Stimulated activated memory B cell treated with anti-CD40 and anti-IgM and Interleukin-4, amounts not matched to agents 10 μg/mL and 1 μg/mL and 100 μg/mL, for 72 hours (primary cell): ENCODE measurements at regions not wholly inside any gene's neighbourhood (a gene's known extent, or its start where the extent isn't known, plus 50 kb on each side); places are given as distances from the start of the nearest gene placed in this dataset.
"Not testable (repeated sequence)": the region's sequence is repeated elsewhere in the genome, so short reads cannot be mapped to it uniquely, and the experiment has no call there.

ENCODE experiments used
- ATAC-seq: fragments of 150-1000 bp; cut with Tn5 transposase; 2 replicates; pipeline ENCODE4 v1.10.0; 2021
- H3K27ac Mint-ChIP-seq: one replicate; pipeline ENCODE4 v1.8.0; 2022; ENCODE audit warnings: mild to moderate bottlenecking, mixed read lengths
- H3K27me3 Mint-ChIP-seq: one replicate; pipeline ENCODE4 v1.8.0; 2022; ENCODE audit warnings: mixed read lengths
- H3K36me3 Mint-ChIP-seq: one replicate; pipeline ENCODE4 v1.8.0; 2022; ENCODE audit warnings: mixed read lengths
- H3K4me1 Mint-ChIP-seq: one replicate; pipeline ENCODE4 v1.8.0; 2022; ENCODE audit warnings: mixed read lengths
- H3K4me3 Mint-ChIP-seq: one replicate; pipeline ENCODE4 v1.8.0; 2022; ENCODE audit warnings: mild to moderate bottlenecking, moderate library complexity, mixed read lengths
- H3K9me3 Mint-ChIP-seq: one replicate; pipeline ENCODE4 v1.8.0; 2022; ENCODE audit warnings: mixed read lengths

DNA sequence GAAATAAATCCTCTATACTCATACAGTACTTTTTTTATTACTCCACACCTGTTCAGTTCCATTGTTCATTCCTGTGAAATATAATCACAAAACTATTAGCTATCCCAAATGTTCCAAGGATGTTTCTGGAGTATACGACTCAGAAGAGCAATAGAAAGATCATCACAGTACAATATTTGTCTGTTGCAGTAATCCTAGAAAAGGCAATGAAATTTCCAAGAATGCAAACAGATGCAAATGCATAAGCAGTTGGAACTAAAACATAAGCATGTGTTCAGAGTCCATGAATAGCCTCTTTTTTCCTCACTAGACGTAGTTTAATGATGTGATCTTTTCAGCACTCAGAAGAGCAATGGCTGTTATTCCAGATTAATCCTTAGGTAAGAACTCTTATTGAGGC is 55.2 kb downstream of the RTL3 start:
- H3K4me3 Mint-ChIP-seq, result no peak overlapping the region
- H3K27me3 Mint-ChIP-seq, result no peaks in the 10 kb centered on the region
- no peaks in the 10 kb centered on the region for H3K36me3 Mint-ChIP-seq
- peaks cover 4% of the 10 kb centered on the region for H3K9me3 Mint-ChIP-seq
- peaks cover 12% of the 10 kb centered on the region for H3K4me1 Mint-ChIP-seq
- no peak for ATAC-seq
- H3K27ac Mint-ChIP-seq, result no peak overlapping the region

DNA sequence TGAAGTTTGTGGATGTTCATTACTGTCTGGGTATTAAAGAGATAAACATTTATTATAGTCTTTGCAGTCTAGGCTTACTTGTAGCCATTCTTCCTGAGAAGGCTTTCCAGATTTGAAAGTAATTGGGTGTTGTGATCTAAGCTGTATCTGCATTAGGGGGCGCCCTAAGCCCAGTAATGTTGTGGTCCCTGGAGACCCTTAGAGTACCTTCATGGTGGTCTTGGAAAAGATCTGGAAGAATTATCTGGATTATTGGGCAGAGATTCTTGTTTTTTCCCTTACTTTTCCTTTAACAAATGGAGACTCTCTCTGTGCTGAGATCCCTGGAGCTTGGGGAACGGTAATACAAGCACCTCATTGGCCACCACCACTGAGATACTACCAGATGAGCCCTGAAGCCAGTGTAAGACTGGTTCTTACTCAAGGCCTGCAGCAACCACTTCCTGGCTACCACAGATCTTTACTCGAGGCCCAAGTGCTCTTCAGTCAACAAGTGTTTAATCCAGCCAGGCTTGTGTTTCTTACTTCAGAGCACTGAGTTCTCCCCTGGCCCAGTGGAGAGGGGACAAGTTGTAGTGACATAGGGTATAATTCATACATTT is 63.1 kb downstream of the RTL3 start:
- Mint-ChIP-seq H3K27ac (no peak overlapping the region), H3K4me3 (no peak overlapping the region), H3K9me3 (peaks cover 10% of the 10 kb centered on the region), H3K36me3 (peaks cover 7% of the 10 kb centered on the region), H3K27me3 (no peaks in the 10 kb centered on the region), H3K4me1 (no peaks in the 10 kb centered on the region)
- no peak for ATAC-seq

- Mint-ChIP-seq H3K27me3 (no peaks in the 10 kb centered on the region), H3K36me3 (peaks cover 7% of the 10 kb centered on the region), H3K9me3 (peaks cover 6% of the 10 kb centered on the region), H3K27ac (no peak overlapping the region), H3K4me3 (no peak overlapping the region), H3K4me1 (no peaks in the 10 kb centered on the region)
- no peak for ATAC-seq
Measured at GRCh38 chrX:78593701-78594100, 65.4 kb downstream of the RTL3 start.

- Mint-ChIP-seq H3K4me1 (no peaks in the 10 kb centered on the region), H3K36me3 (peaks cover 7% of the 10 kb centered on the region), H3K9me3 (peaks cover 6% of the 10 kb centered on the region), H3K4me3 (no peak overlapping the region), H3K27ac (no peak overlapping the region), H3K27me3 (no peaks in the 10 kb centered on the region)
- ATAC-seq, result no peak
Measured at GRCh38 chrX:78592030-78592429, 67.1 kb downstream of the RTL3 start.

- Mint-ChIP-seq H3K36me3 (no peaks in the 10 kb centered on the region), H3K9me3 (no peaks in the 10 kb centered on the region), H3K27ac (no peak overlapping the region), H3K4me1 (no peaks in the 10 kb centered on the region), H3K4me3 (no peak overlapping the region), H3K27me3 (no peaks in the 10 kb centered on the region)
- no peak for ATAC-seq
Measured at GRCh38 chrX:78574306-78574705, 84.8 kb downstream of the RTL3 start.

DNA sequence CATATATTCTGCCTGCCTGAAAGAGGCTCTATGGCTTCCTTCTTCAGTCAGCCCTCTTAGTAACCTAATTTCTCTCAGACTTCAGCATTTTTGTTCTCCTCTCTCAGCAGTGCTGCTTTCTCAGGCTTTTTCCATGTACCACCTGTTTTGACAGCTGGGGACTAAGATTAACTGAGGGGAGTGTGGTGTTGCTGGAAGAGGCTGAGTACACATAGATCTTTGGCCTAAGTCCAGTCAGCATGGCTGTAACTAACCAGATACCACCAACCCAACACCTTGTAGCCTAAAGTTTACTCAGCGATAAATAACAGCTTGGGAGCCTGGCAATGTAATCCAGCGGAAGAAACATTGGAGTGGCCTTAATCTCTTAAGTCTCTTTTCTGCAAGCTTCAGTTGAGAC is 85.5 kb downstream of the RTL3 start:
- Mint-ChIP-seq H3K36me3 (no peaks in the 10 kb centered on the region), H3K27me3 (no peaks in the 10 kb centered on the region), H3K9me3 (no peaks in the 10 kb centered on the region), H3K27ac (no peak overlapping the region), H3K4me1 (no peaks in the 10 kb centered on the region), H3K4me3 (no peak overlapping the region)
- no peak for ATAC-seq

GRCh38 chrX:78571849-78572248 is 87.3 kb downstream of the RTL3 start:
- no peaks in the 10 kb centered on the region for H3K4me1 Mint-ChIP-seq
- no peaks in the 10 kb centered on the region for H3K27me3 Mint-ChIP-seq
- H3K9me3 Mint-ChIP-seq, result no peaks in the 10 kb centered on the region
- H3K4me3 Mint-ChIP-seq, result no peak overlapping the region
- H3K36me3 Mint-ChIP-seq, result no peaks in the 10 kb centered on the region
- ATAC-seq, result no peak
- no peak overlapping the region for H3K27ac Mint-ChIP-seq

DNA sequence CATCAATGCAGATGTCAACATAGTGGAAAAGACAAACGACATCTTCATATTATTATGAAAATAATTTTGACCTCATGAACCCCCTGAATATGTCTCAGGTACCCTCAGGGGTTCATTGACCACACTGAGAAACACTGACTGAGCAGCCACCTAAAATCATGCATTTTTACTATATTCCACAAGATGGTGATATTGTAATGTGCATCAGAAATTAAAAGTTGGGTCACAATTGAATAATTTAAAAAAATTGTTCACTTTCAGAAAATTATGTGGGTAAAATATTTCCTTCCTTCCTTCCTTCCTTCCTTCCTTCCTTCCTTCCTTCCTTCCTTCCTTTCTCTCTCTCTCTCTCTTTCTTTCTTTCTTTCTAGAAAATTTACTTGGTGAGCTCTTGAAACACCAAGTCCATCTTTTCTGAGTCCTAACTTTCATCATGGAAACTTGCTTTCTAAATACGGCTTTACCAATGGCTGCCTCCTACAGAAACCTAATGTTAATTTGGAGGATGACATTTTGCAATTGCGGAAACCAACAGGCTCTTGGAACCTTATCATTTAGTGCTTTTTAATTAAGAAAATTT is 103.6 kb downstream of the RTL3 start:
- Mint-ChIP-seq H3K36me3 (no peaks in the 10 kb centered on the region), H3K9me3 (no peaks in the 10 kb centered on the region), H3K4me3 (no peak overlapping the region), H3K27ac (peak overlapping the region; percentile 57), H3K27me3 (no peaks in the 10 kb centered on the region), H3K4me1 (peaks cover 24% of the 10 kb centered on the region)
- no peak for ATAC-seq

DNA sequence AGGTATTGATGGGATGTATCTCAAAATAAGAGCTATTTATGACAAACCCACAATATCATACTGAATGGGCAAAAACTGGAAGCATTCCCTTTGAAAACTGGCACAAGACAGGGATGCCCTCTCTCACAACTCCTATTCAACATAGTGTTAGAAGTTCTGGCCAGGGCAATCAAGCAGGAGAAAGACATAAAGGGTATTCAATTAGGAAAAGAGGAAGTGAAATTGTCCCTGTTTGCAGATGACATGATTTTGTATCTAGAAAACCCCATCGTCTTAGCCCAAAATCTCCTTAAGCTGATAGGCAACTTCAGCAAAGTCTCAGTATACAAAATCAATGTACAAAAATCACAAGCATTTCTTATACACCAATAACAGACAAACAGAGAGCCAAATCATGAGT is 106.5 kb downstream of the RTL3 start:
- not testable (repeated sequence) for H3K36me3 Mint-ChIP-seq, ATAC-seq, H3K27ac Mint-ChIP-seq, H3K4me3 Mint-ChIP-seq, H3K9me3 Mint-ChIP-seq
- Mint-ChIP-seq H3K4me1 (peaks cover 24% of the 10 kb centered on the region), H3K27me3 (peaks cover 11% of the 10 kb centered on the region)

- no peak overlapping the region for H3K27ac Mint-ChIP-seq
- peaks cover 8% of the 10 kb centered on the region for H3K9me3 Mint-ChIP-seq
- no peaks in the 10 kb centered on the region for H3K36me3 Mint-ChIP-seq
- peaks cover 15% of the 10 kb centered on the region for H3K4me1 Mint-ChIP-seq
- no peak for ATAC-seq
- no peak overlapping the region for H3K4me3 Mint-ChIP-seq
- H3K27me3 Mint-ChIP-seq, result peaks cover 13% of the 10 kb centered on the region
Measured at GRCh38 chrX:78548012-78548411, 111.1 kb downstream of the RTL3 start.

DNA sequence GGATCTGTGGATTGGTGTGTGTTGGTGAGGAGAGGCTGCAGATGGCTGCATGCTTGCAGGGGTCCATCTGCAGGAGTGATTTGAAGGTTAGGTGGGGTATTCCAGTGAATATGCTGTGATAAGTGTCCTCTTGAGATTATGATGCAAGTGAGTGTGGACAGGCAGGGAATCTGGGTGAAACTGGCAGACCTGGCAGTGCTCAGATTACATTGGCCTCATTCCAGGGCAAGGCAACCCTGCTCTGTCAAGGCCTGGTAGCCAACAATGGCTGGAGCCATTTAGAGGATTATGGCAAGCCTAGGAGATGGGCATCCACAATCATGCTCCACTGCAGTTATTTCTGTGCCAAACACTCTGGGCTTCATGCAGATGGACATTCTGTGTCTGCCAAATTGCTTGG is 113.9 kb downstream of the RTL3 start:
- Mint-ChIP-seq H3K27ac (no peak overlapping the region), H3K9me3 (peaks cover 17% of the 10 kb centered on the region), H3K27me3 (peaks cover 13% of the 10 kb centered on the region), H3K36me3 (peaks cover 7% of the 10 kb centered on the region), H3K4me3 (no peak overlapping the region), H3K4me1 (no peaks in the 10 kb centered on the region)
- no peak for ATAC-seq

DNA sequence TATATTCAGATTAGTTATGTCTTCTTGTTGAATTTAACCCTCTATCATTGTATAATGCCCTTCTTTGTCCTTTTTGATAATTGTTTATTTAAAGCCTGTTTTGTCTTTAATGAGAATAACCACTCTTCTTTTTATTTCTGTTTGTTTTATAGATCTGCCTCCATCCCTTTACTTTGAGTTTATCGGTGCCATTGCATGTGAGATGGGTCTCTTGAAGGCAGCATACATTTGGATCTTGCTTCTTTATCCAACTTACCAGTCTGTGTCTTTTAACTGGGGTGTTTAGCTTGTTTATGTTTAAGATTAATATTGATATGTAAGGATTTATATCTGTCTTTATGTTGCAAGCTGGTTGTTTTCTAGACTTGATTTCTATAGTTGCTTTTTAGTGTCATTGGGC is 115.8 kb downstream of the RTL3 start:
- no peaks in the 10 kb centered on the region for H3K4me1 Mint-ChIP-seq
- ATAC-seq, result no peak
- peaks cover 11% of the 10 kb centered on the region for H3K36me3 Mint-ChIP-seq
- no peak overlapping the region for H3K27ac Mint-ChIP-seq
- H3K27me3 Mint-ChIP-seq, result peaks cover 8% of the 10 kb centered on the region
- no peak overlapping the region for H3K4me3 Mint-ChIP-seq
- peaks cover 19% of the 10 kb centered on the region for H3K9me3 Mint-ChIP-seq

- no peaks in the 10 kb centered on the region for H3K4me1 Mint-ChIP-seq
- peaks cover 11% of the 10 kb centered on the region for H3K36me3 Mint-ChIP-seq
- no peak overlapping the region for H3K27ac Mint-ChIP-seq
- H3K27me3 Mint-ChIP-seq, result no peaks in the 10 kb centered on the region
- no peak overlapping the region for H3K4me3 Mint-ChIP-seq
- peaks cover 19% of the 10 kb centered on the region for H3K9me3 Mint-ChIP-seq
- ATAC-seq, result no peak
Measured at GRCh38 chrX:78540171-78540570, 119.0 kb downstream of the RTL3 start.

- no peak for ATAC-seq
- Mint-ChIP-seq H3K4me3 (no peak overlapping the region), H3K27ac (no peak overlapping the region), H3K9me3 (no peaks in the 10 kb centered on the region), H3K27me3 (no peaks in the 10 kb centered on the region), H3K4me1 (no peaks in the 10 kb centered on the region), H3K36me3 (no peaks in the 10 kb centered on the region)
Measured at GRCh38 chrX:78534221-78534620, 124.9 kb downstream of the RTL3 start.

DNA sequence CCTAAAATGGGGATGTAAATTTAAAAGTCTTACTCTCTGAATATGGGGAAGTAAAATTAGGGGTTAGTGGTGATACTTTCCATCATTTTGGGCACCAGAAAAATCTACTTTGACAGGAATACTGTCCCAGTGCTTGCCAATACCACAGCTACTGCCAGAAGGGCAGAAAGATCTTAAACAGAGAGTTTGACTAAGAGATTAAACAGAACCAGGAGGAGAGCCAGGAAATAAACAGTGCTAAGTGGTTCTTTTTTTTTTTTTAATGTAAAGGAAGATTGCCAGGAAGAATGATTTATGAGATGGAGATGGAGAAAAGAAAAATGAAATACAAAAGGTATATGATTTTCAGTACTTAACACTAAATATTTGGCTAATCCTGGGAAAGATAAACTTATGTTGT is 126.8 kb downstream of the RTL3 start:
- Mint-ChIP-seq H3K36me3 (no peaks in the 10 kb centered on the region), H3K4me3 (no peak overlapping the region), H3K9me3 (no peaks in the 10 kb centered on the region), H3K27me3 (no peaks in the 10 kb centered on the region), H3K27ac (no peak overlapping the region), H3K4me1 (no peaks in the 10 kb centered on the region)
- no peak for ATAC-seq

- H3K9me3 Mint-ChIP-seq, result no peaks in the 10 kb centered on the region
- no peak for ATAC-seq
- no peak overlapping the region for H3K4me3 Mint-ChIP-seq
- H3K36me3 Mint-ChIP-seq, result no peaks in the 10 kb centered on the region
- peaks cover 6% of the 10 kb centered on the region for H3K4me1 Mint-ChIP-seq
- H3K27ac Mint-ChIP-seq, result no peak overlapping the region
- H3K27me3 Mint-ChIP-seq, result no peaks in the 10 kb centered on the region
Measured at GRCh38 chrX:78527818-78528217, 131.3 kb downstream of the RTL3 start.
